Keratinocyte (primary cell): ENCODE measurements at regions not wholly inside any gene's neighbourhood (a gene's known extent, or its start where the extent isn't known, plus 50 kb on each side); places are given as distances from the start of the nearest gene placed in this dataset.

Experiments used
- DNase-seq: peaks from one replicate; pipeline ENCODE4 v3.0.0-alpha.2; 2011; ENCODE audit warnings: low read depth, missing footprints, low spot score
- FAIRE-seq: peaks from 2 replicates; lab custom pipeline; 2011; peaks lifted over from hg19 to GRCh38; lab: Jason Lieb, UNC
- H2AFZ ChIP-seq: 2 replicates; pipeline ENCODE4 v1.6.0; 2012; ENCODE audit warnings: low read length, control low read depth, inconsistent platforms; ENCODE audit not compliant: control insufficient read depth
- H3K27ac ChIP-seq: 2 replicates; pipeline ENCODE4 v1.5.1; 2011; ENCODE audit warnings: low read length; ENCODE audit not compliant: control insufficient read depth, insufficient read depth
- H3K27me3 ChIP-seq: 3 replicates; pipeline ENCODE4 v1.6.0; 2011; ENCODE audit warnings: low read length; ENCODE audit not compliant: control insufficient read depth, insufficient read depth; ENCODE audit errors: extremely low read depth
- H3K36me3 ChIP-seq, 2 experiments: 2 replicates in 1 of 2; 3 replicates in 1 of 2; pipeline ENCODE4 v1.5.1; 2011; ENCODE audit warnings: low read length in 2 of 2, mild to moderate bottlenecking in 1 of 2; ENCODE audit not compliant: control insufficient read depth in 2 of 2, insufficient read depth in 2 of 2; ENCODE audit errors: extremely low read depth in 1 of 2
- H3K4me1 ChIP-seq: 3 replicates; pipeline ENCODE4 v1.5.1; 2011; ENCODE audit warnings: low read length; ENCODE audit not compliant: control insufficient read depth, insufficient read depth; ENCODE audit errors: extremely low read depth
- H3K4me2 ChIP-seq: 3 replicates; pipeline ENCODE4 v1.6.0; 2011; ENCODE audit warnings: low read depth, low read length; ENCODE audit not compliant: control insufficient read depth, insufficient read depth; ENCODE audit errors: extremely low read depth
- H3K4me3 ChIP-seq, 3 experiments: fragments of 200-600 bp in 1 of 3; sonication (generic) in 1 of 3; 2 replicates in 2 of 3; 3 replicates in 1 of 3; pipeline ENCODE4 v1.5.1; 2011 to 2016; ENCODE audit warnings: low read length in 3 of 3, mild to moderate bottlenecking in 3 of 3, control low read depth in 2 of 3, inconsistent platforms in 1 of 3, low read depth in 1 of 3, mixed read lengths in 1 of 3, mixed run types in 1 of 3, moderate library complexity in 1 of 3; ENCODE audit not compliant: control insufficient read depth in 2 of 3, insufficient read depth in 2 of 3; ENCODE audit errors: extremely low read depth in 1 of 3
- H3K79me2 ChIP-seq: 2 replicates; pipeline ENCODE4 v1.6.0; 2012; ENCODE audit warnings: low read length; ENCODE audit not compliant: control insufficient read depth, insufficient read depth
- H3K9ac ChIP-seq: 3 replicates; pipeline ENCODE4 v1.6.0; 2011; ENCODE audit warnings: low read length; ENCODE audit not compliant: control insufficient read depth, insufficient read depth; ENCODE audit errors: extremely low read depth
- H3K9me1 ChIP-seq: 3 replicates; pipeline ENCODE4 v1.6.0; 2011; ENCODE audit warnings: low read length; ENCODE audit not compliant: control insufficient read depth, insufficient read depth; ENCODE audit errors: extremely low read depth
- H3K9me3 ChIP-seq: 2 replicates; pipeline ENCODE4 v1.5.1; 2012; ENCODE audit warnings: low read depth, low read length; ENCODE audit not compliant: control insufficient read depth
- H4K20me1 ChIP-seq: 3 replicates; pipeline ENCODE4 v1.6.0; 2011; ENCODE audit warnings: low read length; ENCODE audit not compliant: control insufficient read depth, insufficient read depth; ENCODE audit errors: extremely low read depth
- CTCF ChIP-seq, 3 experiments: IDR thresholded peaks in 1 of 3; conservative IDR thresholded peaks in 1 of 3; optimal IDR thresholded peaks in 1 of 3; 2 replicates in 2 of 3; 3 replicates in 1 of 3; pipeline versions ENCODE3 to v1.5.1; 2011; ENCODE audit warnings: low read length in 3 of 3, mild to moderate bottlenecking in 3 of 3, moderate library complexity in 2 of 3, control low read depth in 1 of 3, inconsistent platforms in 1 of 3; ENCODE audit not compliant: insufficient read depth in 2 of 3; ENCODE audit errors: extremely low read depth in 1 of 3
- EZH2 ChIP-seq: IDR thresholded peaks from one replicate; pipeline ENCODE4 v1.6.1; 2012; ENCODE audit warnings: inconsistent platforms, mild to moderate bottlenecking, low read length, moderate library complexity
- dilution Hi-C: fragments of 300-500 bp; cut with MboI; formaldehyde crosslinking; loops from one replicate; pipeline ENCODE4 v1.7.0; 2020; ENCODE audit warnings: low sequenced_read_pairs; ENCODE audit not compliant: extremely low pct_ligation_motif_present

GRCh38 chr2:200042944-200043343, 87.6 kb downstream of the MAIP1 start:
- dilution Hi-C loops, result no loop called here
- Histone ChIP-seq H3K9ac (no peak overlapping the region), H3K9me1 (no peaks in the 10 kb centered on the region), H3K36me3 (no peaks in the 10 kb centered on the region), H3K27me3 (no peaks in the 10 kb centered on the region), H3K4me3 (no peak overlapping the region), H3K4me2 (no peak overlapping the region), H3K79me2 (no peaks in the 10 kb centered on the region), H3K4me1 (no peaks in the 10 kb centered on the region), H3K9me3 (no peaks in the 10 kb centered on the region), H4K20me1 (no peaks in the 10 kb centered on the region), H3K27ac (no peak overlapping the region), H2AFZ (no peak overlapping the region)
- no peak for FAIRE-seq
- no peak for TF ChIP-seq CTCF (optimal IDR thresholded peaks at IDR 0.05 in 1 of 3, IDR thresholded peaks at IDR 0.05 in 1 of 3, conservative IDR thresholded peaks at IDR 0.05 in 1 of 3; ENCODE audit: extremely low read depth in 1 of 3, insufficient read depth in 2 of 3, low read length in 3 of 3)
- no peak for TF ChIP-seq EZH2
- DNase-seq, result no peak

GRCh38 chr2:200044453-200044852, 89.1 kb downstream of the MAIP1 start:
- Histone ChIP-seq H2AFZ (no peak overlapping the region), H3K4me2 (no peak overlapping the region), H3K36me3 (no peaks in the 10 kb centered on the region), H3K9ac (no peak overlapping the region), H3K27me3 (no peaks in the 10 kb centered on the region), H3K79me2 (no peaks in the 10 kb centered on the region), H4K20me1 (no peaks in the 10 kb centered on the region), H3K27ac (no peak overlapping the region), H3K9me1 (no peaks in the 10 kb centered on the region), H3K9me3 (no peaks in the 10 kb centered on the region), H3K4me1 (no peaks in the 10 kb centered on the region), H3K4me3 (no peak overlapping the region)
- DNase-seq (no peak), FAIRE-seq (no peak)
- TF ChIP-seq EZH2 (no peak), CTCF (optimal IDR thresholded peaks at IDR 0.05 in 1 of 3, IDR thresholded peaks at IDR 0.05 in 1 of 3, conservative IDR thresholded peaks at IDR 0.05 in 1 of 3; ENCODE audit: extremely low read depth in 1 of 3, insufficient read depth in 2 of 3, low read length in 3 of 3) (no peak)
- dilution Hi-C loops, result no loop called here
